K562 (cell line): ENCODE measurements at regions not wholly inside any gene's neighbourhood (a gene's known extent, or its start where the extent isn't known, plus 50 kb on each side); places are given as distances from the start of the nearest gene placed in this dataset.

Experiments
- ATAC-seq: fragments of 200-7000 bp; cut with Tn5 transposase; 3 replicates; pipeline ENCODE4 v1.9.1; 2020; ENCODE audit warnings: moderate library complexity
- BruUV-seq: library from RNA; stranded (reverse); fragments of 400-500 nt; replicated peaks from 2 replicates; lab custom pipeline; 2021; lab: Mats Ljungman, UMichigan
- CTCF ChIA-PET: fragments of 300-600 bp; formaldehyde crosslinking; extraction: SDS; loops from one replicate; lab custom pipeline; 2021; ENCODE audit warnings: low intra/inter-chr PET ratio; lab: Yijun Ruan, JAX
- POLR2A ChIA-PET: fragments of 300-600, 350-650 bp; sonication (Branson Sonifier 250); formaldehyde crosslinking; extraction: SDS; loops from one replicate; lab custom pipeline; 2021; ENCODE audit warnings: antibody characterized with exemption, inconsistent platforms; lab: Yijun Ruan, JAX
- DNase-seq, 4 experiments: peaks; one replicate each; pipeline versions ENCODE4 v3.0.0 to v3.0.0-alpha.2; 2011 to 2018; ENCODE audit warnings: low spot score in 3 of 4, mixed read lengths in 3 of 4; ENCODE audit errors: extremely low read depth in 1 of 4
- FAIRE-seq: peaks from 2 replicates; lab custom pipeline; 2011; peaks lifted over from hg19 to GRCh38; lab: Jason Lieb, UNC
- H2AFZ ChIP-seq: 2 replicates; pipeline ENCODE4 v1.6.0; 2011; ENCODE audit warnings: low read depth, low read length, control low read depth, inconsistent platforms
- H3K27ac ChIP-seq: fragments of 200-600 bp; 3 replicates; pipeline ENCODE4 v1.8.0; 2011; ENCODE audit warnings: low read depth, mild to moderate bottlenecking, control low read depth, inconsistent platforms, low read length, moderate library complexity, mixed read lengths; ENCODE audit errors: extremely low read depth
- H3K27me3 ChIP-seq, 2 experiments: fragments of 300-600 bp in 1 of 2; 2 replicates in 1 of 2; 3 replicates in 1 of 2; pipeline versions ENCODE4 v1.6.0 to v1.8.0; 2011; ENCODE audit warnings: inconsistent platforms in 2 of 2, low read length in 2 of 2, mild to moderate bottlenecking in 1 of 2, mixed read lengths in 1 of 2, moderate library complexity in 1 of 2; ENCODE audit not compliant: control insufficient read depth in 2 of 2, insufficient read depth in 2 of 2
- H3K36me3 ChIP-seq: fragments of 300-600 bp; 3 replicates; pipeline ENCODE4 v1.8.0; 2011; ENCODE audit warnings: mild to moderate bottlenecking, low read length, inconsistent platforms; ENCODE audit not compliant: control insufficient read depth, insufficient read depth
- H3K4me1 ChIP-seq, 2 experiments: fragments of 200-600 bp in 1 of 2; replicated peaks in 1 of 2; 2 replicates in 1 of 2; 3 replicates in 1 of 2; pipeline versions ENCODE4 v1.5.1 to v1.8.0; 2011; ENCODE audit warnings: inconsistent platforms in 2 of 2, low read length in 2 of 2, mild to moderate bottlenecking in 1 of 2, mixed read lengths in 1 of 2, moderate library complexity in 1 of 2; ENCODE audit not compliant: control insufficient read depth in 2 of 2, insufficient read depth in 2 of 2
- H3K4me2 ChIP-seq: 2 replicates; pipeline ENCODE4 v1.6.1; 2011; ENCODE audit warnings: low read length, control low read depth, inconsistent platforms, mixed read lengths; ENCODE audit not compliant: insufficient read depth
- H3K4me3 ChIP-seq: fragments of 200-600 bp; sonication (generic), shearing (Covaris generic); 2 replicates; pipeline ENCODE4 v1.5.1; 2016; ENCODE audit warnings: control low read depth, inconsistent platforms
- H3K79me2 ChIP-seq: fragments of 200-600 bp; 3 replicates; pipeline ENCODE4 v1.8.0; 2011; ENCODE audit warnings: low read length, inconsistent platforms; ENCODE audit not compliant: control insufficient read depth, insufficient read depth
- H3K9ac ChIP-seq, 2 experiments: 2 replicates each; pipeline versions ENCODE4 v1.6.0 to v1.6.1; 2011; ENCODE audit warnings: low read depth in 2 of 2, low read length in 2 of 2, control low read depth in 1 of 2, inconsistent platforms in 1 of 2, mild to moderate bottlenecking in 1 of 2, mixed read lengths in 1 of 2; ENCODE audit not compliant: insufficient read depth in 1 of 2
- H3K9me1 ChIP-seq: one replicate; pipeline ENCODE4 v1.6.0; 2011; ENCODE audit warnings: inconsistent platforms, mild to moderate bottlenecking, low read length, moderate library complexity; ENCODE audit not compliant: control insufficient read depth, insufficient read depth
- H3K9me3 ChIP-seq: replicated peaks from 2 replicates; pipeline ENCODE4 v1.5.1; 2011; ENCODE audit warnings: low read depth, low read length, inconsistent platforms; ENCODE audit not compliant: control insufficient read depth, insufficient read depth
- H4K20me1 ChIP-seq: replicated peaks from 2 replicates; pipeline ENCODE4 v1.6.1; 2011; ENCODE audit warnings: low read length, inconsistent platforms, mixed read lengths; ENCODE audit not compliant: control insufficient read depth, insufficient read depth
- HLTF ChIP-seq: fragments of 450-650 bp; IDR thresholded peaks from 2 replicates; pipeline ENCODE4 v1.6.1; 2016
- MEIS2 ChIP-seq: fragments of 450-650 bp; IDR thresholded peaks from 2 replicates; pipeline ENCODE4 v1.6.1; 2014; ENCODE audit warnings: mild to moderate bottlenecking; ENCODE audit not compliant: partially characterized antibody
- NFIC ChIP-seq: fragments of 450-650 bp; IDR thresholded peaks from 2 replicates; pipeline ENCODE4 v1.6.1; 2017; ENCODE audit warnings: mild to moderate bottlenecking, inconsistent platforms
- RBM17 ChIP-seq: fragments of 200-400 bp; formaldehyde crosslinking; IDR thresholded peaks from 2 replicates; pipeline ENCODE4 v1.6.1; 2017; ENCODE audit warnings: low read depth, mild to moderate bottlenecking, low read length, borderline replicate concordance
- SPI1 ChIP-seq: IDR thresholded peaks from 2 replicates; pipeline ENCODE4 v1.6.1; 2011; ENCODE audit warnings: low read depth, low read length, control low read depth, borderline replicate concordance
- STAG1 ChIP-seq: sonication (generic); formaldehyde crosslinking; IDR thresholded peaks from 2 replicates; pipeline ENCODE4 v1.5.0; 2020; ENCODE audit warnings: missing genetic modification reagents, borderline replicate concordance
- ZNF431 ChIP-seq: sonication (generic); formaldehyde crosslinking; IDR thresholded peaks from 2 replicates; pipeline ENCODE4 v1.8.0; 2022; ENCODE audit warnings: mild to moderate bottlenecking, missing genetic modification reagents
- ZNF668 ChIP-seq: fragments of 250-450 bp; sonication (Bioruptor Pico); IDR thresholded peaks from 2 replicates; pipeline ENCODE4 v1.8.0; 2022; ENCODE audit warnings: mild to moderate bottlenecking, inconsistent platforms
- ZNF766 ChIP-seq: fragments of 200-800 bp; sonication (Bioruptor generic); conservative IDR thresholded peaks from 2 replicates; pipeline ENCODE4 v1.6.1; 2016; ENCODE audit warnings: missing genetic modification characterization, missing compliant biosample characterization
- in situ Hi-C: fragments of 300-500 bp; cut with MboI; formaldehyde crosslinking; loops from 4 replicates; pipeline ENCODE4 v1.15.0; 2018; ENCODE audit warnings: inconsistent platforms, mixed read lengths
- intact Hi-C: fragments of 100-400 bp; cut with micrococcal nuclease; formaldehyde crosslinking; loops from 2 replicates; pipeline ENCODE4 v1.14.2; 2022

DNA sequence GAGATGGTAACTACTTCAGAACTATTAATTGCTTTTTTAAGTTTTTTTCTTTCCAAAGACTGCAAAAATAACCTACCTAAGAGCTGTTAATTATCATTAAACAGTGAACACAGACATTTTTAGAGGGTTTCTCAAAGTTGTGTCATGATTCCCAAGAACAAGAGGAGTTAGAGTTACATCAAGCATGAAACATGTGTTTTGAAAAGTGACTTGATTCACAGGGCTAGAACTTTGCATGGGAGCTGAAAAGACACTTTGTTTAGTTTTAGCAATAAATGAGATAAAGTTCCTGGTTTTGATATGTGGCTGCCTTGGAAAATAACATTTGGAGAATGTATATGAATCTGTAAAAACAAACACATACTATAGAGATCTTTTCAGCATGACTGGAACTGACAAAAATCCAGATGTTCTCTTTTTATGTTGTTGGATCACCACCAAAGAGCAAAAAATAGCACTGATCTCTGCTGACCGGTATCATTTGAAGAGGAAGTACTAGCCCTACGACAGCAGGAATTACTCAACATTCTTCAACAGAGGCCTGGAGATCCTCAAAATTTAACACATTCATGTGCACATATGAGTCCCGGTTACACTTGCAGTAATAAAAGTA lies 173.0 kb upstream of the PCDH18 start (continued):
- TF ChIP-seq STAG1 (CRISPR knock-in tag) (no peak), ZNF766 (CRISPR knock-in tag) (no peak), MEIS2 (no peak), RBM17 (no peak)

DNA sequence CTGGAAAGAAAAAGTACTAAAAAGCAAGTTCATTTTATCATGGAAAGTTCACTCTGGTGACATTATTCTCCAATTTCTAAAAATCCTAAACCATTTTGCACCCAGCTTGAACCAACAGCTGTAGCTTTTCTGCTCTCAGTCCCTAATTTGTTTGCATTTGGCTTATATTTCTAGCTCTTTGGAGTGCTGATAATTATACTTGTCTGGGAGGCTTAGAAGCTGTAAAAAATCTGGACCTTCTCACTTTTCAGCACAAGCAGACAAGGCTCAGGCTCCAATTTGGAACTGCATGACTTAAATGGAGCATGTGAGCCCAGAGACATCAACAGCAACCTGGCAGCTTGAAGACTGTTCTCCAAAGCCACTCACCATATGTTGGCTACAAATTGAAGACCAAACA lies 170.9 kb upstream of the PCDH18 start:
- H3K9ac ChIP-seq = no peak overlapping the region
- H3K4me3 ChIP-seq = no peak overlapping the region
- no peak for TF ChIP-seq ZNF668 (CRISPR knock-in tag)
- TF ChIP-seq ZNF431 = no peak
- TF ChIP-seq SPI1 = no peak
- no peak for TF ChIP-seq HLTF
- TF ChIP-seq NFIC = no peak
- TF ChIP-seq, all 486 proteins: peak for 0
- Histone ChIP-seq H3K4me1 (no peaks in the 10 kb centered on the region), H3K27ac (no peak overlapping the region), H3K4me2 (no peak overlapping the region), H3K36me3 (no peaks in the 10 kb centered on the region), H3K9me3 (no peaks in the 10 kb centered on the region), H4K20me1 (no peaks in the 10 kb centered on the region), H3K27me3 (no peaks in the 10 kb centered on the region), H2AFZ (no peak overlapping the region), H3K9me1 (no peaks in the 10 kb centered on the region), H3K79me2 (no peaks in the 10 kb centered on the region)
- no TSS peak for BruUV-seq
- DNase-seq (no peak), ATAC-seq (no peak), FAIRE-seq (no peak)
- in situ Hi-C loops (no loop called here), intact Hi-C loops (no loop called here)
- ChIA-PET CTCF (no interaction called here), POLR2A (no interaction called here)
